ENCODE measurements at regions not wholly inside any gene's neighbourhood (a gene's known extent, or its start where the extent isn't known, plus 50 kb on each side); places are given as distances from the start of the nearest gene placed in this dataset.

- TF ChIP-seq ZNF544 (tag by site-specific recombination; IDR thresholded peaks at IDR 0.05): no peak
- TF ChIP-seq CTCF (tag by site-specific recombination; IDR thresholded peaks at IDR 0.05): no peak
Measured at GRCh38 chr1:163440090-163440489, 118.3 kb downstream of the NUF2 start.

All from HEK293 (cell line).